ENCODE measurements at regions not wholly inside any gene's neighbourhood (a gene's known extent, or its start where the extent isn't known, plus 50 kb on each side); places are given as distances from the start of the nearest gene placed in this dataset.
"Not testable (repeated sequence)": the region's sequence is repeated elsewhere in the genome, so short reads cannot be mapped to it uniquely, and the experiment has no call there.

DNA sequence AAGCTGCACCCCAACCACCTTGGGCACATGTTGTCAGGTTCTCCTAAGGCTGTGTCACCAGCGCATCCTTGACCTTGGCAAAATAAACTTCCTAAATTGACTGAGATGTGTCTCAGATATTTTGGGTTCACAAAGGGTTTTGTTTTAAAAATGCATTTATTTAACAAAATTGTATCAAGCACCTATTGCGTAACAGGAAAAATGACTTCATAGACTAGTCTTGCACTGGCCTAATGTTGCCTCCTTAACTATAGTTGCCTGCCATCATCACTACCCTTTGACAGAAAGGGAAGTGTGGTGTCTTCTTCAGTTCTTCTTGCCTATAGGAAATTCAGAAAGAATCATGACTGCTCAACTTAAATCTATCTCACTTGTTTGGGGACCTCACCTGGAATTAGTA, 374.2 kb downstream of the SH2D1A start:
- no peak for DNase-seq

DNA sequence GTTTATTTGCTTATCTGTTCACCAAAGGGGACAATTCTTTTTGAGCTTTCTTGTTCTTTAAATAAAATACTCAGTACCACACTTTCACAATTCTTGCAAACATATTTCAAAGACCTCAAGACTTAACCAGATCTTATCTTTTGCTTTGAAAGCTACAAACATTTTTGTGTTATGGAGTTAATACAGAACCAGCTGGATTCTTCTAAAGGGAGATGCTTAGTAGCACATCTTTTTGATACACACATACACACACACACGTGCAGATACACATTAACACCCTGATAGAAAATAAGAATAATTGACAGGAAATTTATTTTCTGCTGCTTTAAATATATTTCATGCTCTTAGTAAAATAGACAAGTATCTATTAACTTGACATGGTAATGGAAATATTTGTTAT, 379.1 kb downstream of the SH2D1A start:
- no peak for DNase-seq

DNA sequence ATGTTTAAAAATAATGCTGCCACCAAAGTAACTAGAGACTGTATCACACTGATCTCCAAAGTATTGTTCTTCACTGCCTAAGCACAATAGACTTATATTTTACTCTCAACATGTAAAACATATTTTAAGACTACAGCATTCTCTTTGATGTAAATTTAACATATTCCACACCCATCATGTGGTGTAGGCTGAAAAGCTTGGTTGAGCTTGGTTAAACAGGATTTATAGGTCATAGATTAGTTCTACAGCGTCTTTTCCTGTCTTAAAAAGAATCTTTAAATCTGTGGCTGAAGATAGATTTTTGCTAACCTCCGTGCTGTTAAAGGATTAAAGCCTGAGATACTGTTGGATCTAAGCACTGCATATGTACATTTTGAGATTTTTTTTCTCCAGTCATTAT, 379.9 kb downstream of the SH2D1A start:
- DNase-seq: no peak

DNA sequence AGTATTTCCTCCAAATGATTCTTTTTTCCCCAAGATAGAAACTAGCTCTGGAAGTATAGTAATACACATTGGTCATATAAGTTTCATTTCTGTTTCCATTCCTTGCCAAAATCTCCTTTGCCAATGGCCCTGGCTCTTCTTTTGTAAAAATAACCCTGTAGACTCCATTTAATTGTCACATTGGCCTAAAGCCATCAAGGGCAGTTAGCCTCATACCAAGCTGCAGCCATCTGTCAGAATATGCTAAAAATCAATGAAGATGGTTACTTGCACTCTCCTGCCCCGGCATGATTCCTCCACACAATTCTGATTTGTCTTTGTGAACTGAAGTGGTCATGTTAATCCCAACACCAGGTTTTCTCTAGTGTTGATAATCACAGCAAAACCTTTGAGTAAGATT, 380.5 kb downstream of the SH2D1A start:
- no peak for DNase-seq

DNA sequence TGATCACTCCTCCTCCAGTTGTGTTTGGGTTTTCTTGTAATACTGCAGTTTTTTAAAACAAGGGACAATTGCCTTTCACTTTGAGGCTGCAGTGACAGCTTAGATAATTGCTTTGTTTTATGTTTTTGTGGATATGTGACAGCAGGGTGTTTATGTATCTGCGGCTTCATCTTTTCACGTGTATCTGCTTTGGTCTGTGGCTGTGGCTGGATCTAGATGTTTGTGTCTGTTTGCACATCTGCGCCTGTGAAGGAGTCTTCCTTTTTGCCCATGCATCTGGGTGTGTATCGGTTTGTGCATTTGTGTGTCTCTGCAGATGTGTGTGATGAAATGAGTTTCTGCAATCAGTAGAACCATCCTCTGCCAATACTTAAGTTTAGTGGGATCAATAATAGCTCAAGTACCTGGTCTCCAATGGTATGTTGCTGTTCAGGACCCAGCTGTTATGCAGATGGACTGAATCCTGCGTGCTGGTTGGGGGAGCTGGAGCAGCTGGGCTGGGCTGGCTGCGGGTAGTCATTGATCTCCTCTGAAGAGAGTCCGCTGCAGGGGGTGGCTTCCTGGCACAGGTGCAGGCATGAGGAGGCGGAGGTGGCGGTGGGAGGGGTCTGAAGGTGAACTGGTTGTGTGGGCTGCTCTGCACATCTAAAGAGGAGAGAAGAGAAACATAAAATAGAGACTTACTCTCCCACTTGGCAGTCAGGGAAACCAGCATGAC, 390.3 kb downstream of the SH2D1A start:
- DNase-seq: no peak

DNA sequence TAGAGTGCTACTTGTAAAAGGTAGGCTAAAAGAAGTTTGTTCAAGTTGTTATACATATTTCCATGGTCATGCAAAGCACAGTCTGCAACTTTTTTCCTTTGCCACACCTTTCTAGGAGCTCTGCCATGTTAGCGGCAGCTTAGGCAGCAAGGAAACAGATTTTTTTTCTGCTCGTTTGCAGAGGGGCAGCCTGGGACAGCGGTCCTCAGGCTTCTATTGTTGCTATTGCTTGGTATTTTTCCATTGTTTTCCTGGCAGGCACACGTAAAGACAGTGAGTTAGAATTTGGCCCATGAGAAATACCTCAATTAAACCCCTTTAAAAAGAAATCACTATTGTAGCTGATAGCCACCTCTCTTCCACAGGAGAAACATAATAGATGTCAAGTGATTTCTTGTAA, 391.4 kb downstream of the SH2D1A start:
- DNase-seq: no peak

DNA sequence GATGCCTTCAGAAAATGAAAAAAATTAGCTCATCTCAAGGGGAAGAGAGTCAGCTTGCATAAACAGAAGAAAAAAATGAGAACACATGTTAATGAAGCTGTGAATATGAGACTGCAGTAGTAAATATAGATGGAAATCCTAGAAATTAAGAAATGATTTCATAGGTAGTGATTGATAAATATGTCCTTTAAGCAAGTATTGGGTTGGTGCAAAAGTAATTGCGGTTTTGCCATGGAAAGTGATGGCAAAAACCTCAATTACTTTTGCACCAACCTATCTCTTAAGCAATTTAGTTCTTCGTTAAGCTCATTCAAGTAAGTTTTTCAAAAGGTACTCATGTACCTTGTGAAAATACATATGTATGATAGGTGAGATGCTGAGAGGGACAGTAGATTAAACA, 400.9 kb downstream of the SH2D1A start:
- no peak for DNase-seq

DNA sequence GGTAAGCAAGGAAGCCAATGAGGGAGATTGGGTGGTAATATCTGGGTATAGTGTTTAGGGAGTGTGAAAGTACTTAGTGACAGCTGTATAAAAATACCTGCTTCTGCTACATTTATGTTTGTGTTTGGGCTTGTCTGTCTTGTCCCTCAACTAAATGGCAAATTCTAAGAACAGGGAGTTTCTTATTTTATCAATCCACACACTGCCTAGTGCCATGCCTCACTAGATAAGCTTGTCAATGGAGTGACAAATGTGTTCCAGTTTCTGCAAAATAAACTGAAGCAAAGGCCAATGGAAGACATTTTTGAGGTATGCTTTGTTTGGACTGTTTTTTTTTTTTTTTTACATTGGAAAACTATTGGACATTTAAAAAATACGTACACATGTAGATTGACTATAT, 418.0 kb downstream of the SH2D1A start:
- DNase-seq: no peak

DNA sequence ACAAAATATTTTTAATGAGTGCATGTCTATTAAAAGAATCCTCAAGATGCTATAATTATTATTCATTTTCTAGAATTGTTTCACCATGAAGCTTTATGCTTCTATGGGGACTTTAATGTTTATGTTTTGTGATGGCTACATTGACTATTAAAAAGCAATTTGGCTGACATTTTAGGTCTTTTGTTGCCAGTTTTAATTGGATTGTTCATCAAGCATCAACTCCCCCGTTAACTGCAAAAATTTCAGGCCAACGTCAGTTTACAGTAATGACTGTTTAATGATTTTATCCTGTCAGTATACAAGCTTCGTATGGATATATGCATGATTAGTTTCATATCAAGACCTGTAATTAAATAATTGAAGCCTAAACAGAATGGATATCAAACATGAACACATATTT, 422.8 kb downstream of the SH2D1A start:
- no peak for DNase-seq

DNA sequence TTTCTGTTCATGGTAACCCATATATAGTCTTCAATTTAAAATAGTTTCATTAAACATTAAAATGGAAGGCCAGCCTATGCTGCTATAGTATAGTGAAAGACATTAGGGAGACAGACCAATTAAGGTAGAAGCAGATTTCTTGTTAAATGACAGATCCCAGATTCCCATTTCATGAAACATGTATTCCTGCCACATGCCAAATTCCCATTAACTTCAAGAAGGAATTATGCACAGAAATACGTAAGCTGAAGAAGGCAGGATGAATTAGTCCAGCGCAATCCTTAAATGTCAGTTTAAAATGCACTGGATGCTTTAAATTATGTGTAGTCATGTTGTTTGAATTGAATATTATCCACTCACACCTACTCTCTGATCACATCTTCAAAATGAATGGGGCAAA, 424.9 kb downstream of the SH2D1A start:
- DNase-seq: no peak

DNA sequence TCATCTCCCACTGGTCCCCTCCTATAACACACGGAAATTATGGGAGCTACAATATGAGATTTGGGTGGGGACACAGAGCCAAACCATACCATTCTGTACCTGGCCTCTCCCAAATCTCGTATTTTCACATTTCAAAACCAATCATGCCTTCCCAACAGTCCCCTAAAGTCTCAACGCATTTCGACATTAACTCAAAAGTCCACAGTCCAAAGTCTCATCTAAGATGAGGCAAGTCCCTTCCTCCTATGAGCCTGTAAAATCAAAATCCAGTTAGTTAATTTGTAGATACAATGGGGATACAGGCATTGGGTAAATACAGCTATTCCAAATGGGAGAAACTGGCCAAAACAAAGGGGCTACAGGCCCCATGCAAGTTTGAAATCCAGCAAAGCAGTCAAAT, 441.9 kb downstream of the SH2D1A start:
- DNase-seq: not testable (repeated sequence)

DNA sequence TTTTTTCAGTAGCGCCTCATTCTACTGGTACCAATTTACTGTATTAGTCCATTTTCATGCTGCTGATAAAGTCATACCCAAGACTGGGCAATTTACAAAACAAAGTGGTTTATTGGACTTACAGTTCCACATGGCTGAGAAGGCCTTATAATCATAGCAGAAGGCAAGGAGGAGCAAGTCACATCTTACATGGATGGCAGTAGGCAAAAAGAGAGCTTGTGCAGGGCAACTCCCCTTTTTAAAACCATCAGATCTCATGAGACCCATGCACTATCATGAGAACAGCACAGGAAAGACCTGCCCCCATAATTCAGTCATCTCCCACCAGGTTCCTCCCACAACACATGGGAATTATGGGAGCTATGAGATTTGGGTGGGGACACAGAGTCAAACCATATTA, 443.5 kb downstream of the SH2D1A start:
- not testable (repeated sequence) for DNase-seq

DNA sequence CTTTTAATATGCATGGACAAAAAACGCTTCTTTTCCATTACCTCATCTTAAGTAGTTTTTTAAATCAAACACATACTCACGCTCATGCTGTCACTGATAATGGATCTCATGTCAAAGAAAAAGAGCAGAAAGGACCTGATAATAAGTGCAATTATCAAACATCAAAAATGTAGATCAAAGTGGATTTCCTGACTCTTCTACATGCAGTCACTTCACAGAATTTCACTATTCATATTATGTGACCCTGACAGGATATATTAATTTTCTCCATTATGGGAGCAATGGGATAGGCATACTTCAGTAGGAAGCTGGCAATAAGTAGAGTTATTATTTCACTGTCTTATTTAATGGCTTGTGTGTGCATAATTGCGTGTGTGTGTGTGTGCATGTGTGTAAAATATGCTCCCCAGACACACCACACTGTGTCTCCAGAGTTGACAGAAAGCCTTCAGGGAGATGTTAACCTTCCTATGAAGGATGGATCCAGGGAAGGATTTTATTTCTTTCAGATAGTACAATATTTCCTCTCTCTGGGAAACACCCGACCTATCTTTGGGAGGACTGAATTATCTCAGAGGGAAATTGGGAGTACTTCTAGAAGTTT, 445.2 kb downstream of the SH2D1A start:
- DNase-seq: no peak

DNA sequence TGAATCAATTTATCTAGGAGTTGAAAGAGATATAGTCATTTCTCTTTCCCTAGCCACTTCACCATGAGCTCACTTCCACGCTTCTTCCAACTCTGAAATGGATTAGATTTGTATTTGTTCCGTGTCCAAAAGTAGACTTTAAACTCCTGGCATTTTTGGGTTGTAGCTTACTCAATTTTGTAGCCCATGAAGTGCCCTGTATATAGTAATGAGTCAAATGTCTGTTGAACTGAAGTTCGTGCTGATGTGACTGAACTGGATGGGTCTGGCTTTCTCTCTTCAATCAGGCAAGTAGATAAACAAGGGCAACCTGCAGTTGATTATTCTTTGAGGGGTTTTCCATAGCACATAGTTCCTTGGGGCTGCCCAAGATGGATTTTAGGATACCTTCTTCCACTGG, 450.6 kb downstream of the SH2D1A start:
- DNase-seq: no peak

DNA sequence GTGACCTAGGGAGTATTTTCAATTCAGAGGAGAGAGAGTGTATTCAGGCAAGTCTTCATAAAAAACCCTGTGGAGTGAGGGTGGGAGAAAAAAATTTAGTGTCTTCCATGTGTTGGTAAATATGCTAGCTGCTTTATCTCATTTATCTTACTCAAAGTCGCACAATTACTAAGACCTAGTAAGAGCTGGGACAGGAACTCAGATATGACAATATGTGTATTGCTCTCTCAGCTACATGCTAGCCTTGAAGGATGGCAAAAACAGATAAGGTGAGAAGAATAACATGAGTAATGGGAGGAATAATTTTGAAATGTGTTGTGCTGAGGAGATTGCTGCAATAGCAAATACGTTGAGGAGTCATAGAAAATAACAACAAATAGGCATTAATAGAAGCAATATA, 458.6 kb downstream of the SH2D1A start:
- DNase-seq: no peak

DNA sequence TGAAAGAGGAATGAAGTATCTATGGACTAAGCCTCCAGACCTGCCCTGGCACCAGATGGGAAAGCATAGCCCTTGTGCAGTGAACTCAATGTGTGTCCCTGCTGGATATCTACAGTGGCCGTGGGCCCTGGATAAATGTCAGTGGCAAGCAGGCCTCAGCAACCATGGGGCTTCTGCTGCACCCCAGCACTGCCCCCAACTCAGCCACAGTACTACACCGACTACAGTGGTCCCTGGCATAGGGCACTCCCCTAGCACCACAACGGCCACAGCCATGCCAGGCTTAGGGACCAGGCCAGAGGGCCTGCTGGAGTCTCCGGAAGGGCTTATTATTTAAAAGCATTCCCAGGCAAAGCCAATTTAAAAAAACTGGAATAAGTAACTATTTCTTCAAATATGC, 459.1 kb downstream of the SH2D1A start:
- no peak for DNase-seq

DNA sequence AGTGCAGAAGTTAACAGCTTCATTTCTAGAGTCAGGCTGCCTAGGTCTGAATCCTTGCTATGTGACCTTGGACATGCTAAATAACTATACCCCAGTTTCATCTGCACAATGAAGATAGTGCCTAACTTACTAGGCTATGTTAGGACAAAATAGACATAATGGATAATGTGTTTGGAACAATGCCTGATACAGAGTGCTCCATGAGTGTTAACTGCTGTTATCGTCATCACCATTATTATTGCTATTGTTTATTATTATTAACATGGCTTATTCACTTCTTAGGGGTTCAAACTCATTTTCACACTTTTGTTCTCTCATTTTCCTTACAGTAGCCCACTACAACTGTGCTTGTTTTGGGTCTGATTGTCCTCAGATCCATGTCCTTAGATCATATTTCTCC, 467.7 kb downstream of the SH2D1A start:
- DNase-seq: no peak

DNA sequence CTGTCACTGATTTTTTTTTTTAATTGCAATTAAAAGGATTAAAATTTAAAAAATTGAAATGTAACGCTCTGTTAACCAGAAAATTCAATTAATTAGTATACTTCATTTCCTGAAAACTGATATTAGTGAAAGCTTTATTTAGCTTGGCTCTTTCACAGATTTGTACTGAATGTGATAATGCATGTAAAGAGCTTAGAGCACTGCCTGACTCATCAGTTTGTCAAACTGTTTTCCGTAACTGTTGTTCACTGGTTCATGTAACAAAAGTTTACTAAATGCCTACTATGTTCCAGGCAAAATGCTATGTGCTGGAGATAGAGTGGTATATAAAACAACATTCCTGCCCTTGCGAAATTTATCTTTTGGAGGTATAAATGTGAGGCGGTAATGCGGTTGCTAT, 471.7 kb downstream of the SH2D1A start:
- no peak for DNase-seq

DNA sequence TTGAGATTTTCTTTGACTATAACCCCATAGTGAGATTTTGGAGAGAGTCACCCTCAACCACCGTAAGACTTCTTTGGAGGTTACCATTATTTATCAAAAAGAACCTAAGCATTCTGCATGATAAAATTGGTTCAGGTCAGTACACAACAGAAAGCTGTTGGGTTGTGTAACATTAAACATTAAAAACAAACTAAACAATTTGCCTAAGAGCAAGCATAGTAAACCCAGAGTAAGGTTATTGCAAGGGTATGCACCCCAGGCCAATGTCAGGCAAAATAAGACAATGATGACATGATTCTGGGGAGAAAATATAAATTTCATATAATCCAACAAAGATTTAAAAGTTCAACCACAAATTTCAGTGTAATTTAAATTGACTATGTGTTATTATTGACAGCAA, 472.4 kb downstream of the SH2D1A start:
- no peak for DNase-seq

DNA sequence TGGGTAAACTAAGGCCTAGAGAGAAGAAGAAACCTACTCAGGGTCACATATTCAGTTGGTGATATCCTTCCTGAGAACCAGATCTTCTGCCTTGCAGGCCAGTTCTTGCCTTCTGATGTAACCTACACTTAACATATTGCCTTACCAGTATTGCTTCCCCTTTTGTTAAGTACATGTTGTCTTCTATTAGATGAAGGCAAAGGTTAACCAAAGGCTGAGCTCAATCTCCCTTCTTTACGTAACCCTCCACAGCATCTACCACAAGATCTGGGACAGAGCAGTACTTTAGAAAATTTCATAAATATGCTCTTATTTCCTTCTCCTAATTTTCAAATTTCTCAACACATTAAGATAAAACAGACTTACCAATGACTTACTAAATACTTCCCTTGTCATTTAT, 474.4 kb downstream of the SH2D1A start:
- no peak for DNase-seq

DNA sequence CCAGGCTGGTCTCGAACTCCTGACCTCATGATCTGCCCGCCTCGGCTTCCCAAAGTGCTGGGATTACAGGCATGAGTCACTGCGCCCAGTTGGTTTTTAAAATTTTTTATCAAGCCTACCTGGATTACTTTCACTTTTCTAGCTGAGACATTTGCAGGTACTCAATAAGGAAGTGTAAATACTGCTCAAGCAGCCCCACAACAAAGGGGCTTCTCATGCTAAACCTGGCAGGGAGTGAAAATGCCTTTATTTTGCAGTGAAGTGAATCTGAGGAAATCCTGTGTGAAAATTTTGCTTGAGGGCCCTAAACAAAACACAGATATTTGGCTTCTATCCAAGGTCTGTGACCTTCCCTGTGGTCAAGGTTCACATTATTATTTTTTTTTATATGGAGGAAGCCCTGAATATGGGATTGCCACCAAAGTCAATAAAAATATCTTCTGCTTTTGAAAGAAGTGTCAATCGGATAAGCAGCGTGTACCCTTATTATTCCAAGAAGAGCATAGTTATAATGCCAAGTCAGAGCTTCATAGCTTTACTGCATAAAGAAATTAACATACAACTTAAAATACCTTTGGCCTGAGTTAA, 481.0 kb downstream of the SH2D1A start:
- DNase-seq: no peak

DNA sequence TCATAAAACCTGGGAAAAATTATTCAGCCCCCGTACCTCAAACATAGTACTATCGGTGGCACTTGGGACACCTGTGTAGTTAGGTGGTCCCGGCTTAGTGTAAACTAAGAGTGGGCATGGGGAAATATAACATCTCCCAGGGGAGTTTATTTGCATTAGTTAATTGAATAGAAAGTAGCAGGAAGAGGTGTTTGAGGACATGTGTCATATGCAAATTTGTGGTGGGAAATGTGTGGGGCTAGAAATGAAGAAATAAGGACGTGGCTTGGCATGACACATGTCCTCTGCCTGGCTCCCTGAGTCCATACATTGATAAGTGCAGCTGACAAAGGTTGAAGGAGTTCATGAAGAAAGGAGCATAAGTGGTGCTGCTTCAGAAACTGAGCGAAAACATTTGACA, 483.6 kb downstream of the SH2D1A start:
- no peak for DNase-seq

DNA sequence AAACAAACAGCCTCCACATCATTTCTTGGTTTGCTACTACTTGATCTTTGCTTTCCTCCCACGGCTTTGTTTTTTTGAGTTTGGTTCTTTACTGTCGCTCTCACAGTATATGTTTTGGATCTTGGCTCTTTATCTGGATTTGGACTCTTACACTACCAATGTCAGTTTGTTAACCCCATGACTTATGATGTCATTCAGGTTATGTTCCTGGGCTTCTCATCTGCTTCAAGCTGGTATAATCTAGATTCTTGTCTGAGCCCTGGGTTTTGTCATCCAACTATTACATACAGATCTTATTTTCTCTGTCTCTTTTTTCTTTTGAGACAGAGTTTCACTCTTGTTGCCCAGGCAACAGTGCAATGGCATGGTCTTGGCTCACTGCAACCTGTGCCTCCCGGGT, 482.9 kb upstream of the TEX13C start:
- no peak for DNase-seq

DNA sequence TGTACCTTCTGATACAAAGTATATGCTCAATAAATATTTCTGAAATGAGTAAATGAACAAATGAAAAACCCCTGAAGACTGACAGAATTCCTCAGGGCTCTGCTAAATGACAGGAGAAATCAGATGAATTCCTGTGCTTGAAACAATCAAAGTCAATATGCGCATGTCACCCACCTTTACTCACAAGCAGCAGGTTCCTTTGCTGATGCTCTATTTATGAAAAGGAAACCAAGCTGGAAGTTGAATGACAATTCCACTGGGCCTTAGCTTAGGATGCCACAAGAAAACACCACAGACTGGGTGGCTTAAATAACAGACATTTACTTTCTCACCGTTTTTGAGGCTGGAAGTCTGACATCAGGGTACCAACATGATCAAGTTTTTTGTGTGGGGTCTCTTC, 477.5 kb upstream of the TEX13C start:
- DNase-seq: no peak

DNA sequence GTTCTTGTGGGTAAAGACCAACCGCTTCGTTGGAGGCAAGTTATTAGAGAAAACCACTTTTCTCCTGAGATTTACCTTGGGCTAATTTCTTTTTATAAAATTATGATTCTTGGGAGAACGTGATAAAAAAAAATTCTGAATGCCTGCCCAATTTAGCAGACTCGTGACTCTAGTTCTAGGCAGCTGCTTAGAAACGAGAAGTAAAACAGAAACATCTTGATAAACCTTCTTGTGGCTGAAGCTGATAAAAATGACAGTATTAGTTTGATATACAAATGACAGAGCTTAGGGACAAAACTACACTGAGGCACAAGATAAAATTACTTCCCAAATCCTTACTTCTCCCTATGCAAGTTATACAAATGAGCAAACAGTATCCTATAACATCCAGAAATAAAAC, 458.9 kb upstream of the TEX13C start:
- DNase-seq: no peak

Measured in NCI-H226 (cell line).